Astrocyte (in vitro differentiated cells and primary cell): ENCODE measurements at regions not wholly inside any gene's neighbourhood (a gene's known extent, or its start where the extent isn't known, plus 50 kb on each side); places are given as distances from the start of the nearest gene placed in this dataset.

Source experiments
- EZH2 ChIP-seq: IDR thresholded peaks from 2 replicates; pipeline ENCODE4 v1.6.1; 2012; ENCODE audit warnings: mild to moderate bottlenecking, low read length, inconsistent platforms; ENCODE audit not compliant: insufficient read depth
- TF ChIP-seq, protein P1 (sequence below): IDR thresholded peaks from 2 replicates; pipeline ENCODE4 v1.5.1; 2011; ENCODE audit warnings: low read depth, mild to moderate bottlenecking, inconsistent platforms, low read length, moderate library complexity; ENCODE audit not compliant: insufficient read depth

DNA sequence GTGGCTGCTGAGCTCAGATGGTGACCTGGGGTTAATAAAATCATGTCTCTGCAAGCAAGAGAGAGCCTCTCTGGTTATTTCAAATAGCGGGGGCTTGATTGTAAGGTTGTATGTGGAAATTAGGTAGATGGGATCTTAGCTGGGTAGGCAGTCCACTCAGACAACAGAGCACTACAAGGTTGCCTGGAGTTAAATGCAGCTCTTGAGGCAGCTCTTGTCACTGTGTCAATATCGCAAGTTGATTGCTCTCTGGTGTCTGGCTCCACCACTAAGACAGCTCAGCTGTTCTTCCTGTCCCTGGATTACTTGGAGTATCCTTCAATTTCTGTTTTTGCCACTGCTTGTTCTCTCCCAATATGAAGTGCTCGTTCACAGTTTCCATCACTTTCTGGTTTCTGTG lies 93.8 kb downstream of the C21orf91 start:
- TF ChIP-seq EZH2: no peak
- TF ChIP-seq, protein P1, sequence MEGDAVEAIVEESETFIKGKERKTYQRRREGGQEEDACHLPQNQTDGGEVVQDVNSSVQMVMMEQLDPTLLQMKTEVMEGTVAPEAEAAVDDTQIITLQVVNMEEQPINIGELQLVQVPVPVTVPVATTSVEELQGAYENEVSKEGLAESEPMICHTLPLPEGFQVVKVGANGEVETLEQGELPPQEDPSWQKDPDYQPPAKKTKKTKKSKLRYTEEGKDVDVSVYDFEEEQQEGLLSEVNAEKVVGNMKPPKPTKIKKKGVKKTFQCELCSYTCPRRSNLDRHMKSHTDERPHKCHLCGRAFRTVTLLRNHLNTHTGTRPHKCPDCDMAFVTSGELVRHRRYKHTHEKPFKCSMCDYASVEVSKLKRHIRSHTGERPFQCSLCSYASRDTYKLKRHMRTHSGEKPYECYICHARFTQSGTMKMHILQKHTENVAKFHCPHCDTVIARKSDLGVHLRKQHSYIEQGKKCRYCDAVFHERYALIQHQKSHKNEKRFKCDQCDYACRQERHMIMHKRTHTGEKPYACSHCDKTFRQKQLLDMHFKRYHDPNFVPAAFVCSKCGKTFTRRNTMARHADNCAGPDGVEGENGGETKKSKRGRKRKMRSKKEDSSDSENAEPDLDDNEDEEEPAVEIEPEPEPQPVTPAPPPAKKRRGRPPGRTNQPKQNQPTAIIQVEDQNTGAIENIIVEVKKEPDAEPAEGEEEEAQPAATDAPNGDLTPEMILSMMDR: no peak
